Mammary epithelial cell (primary cell): ENCODE measurements at regions not wholly inside any gene's neighbourhood (a gene's known extent, or its start where the extent isn't known, plus 50 kb on each side); places are given as distances from the start of the nearest gene placed in this dataset.

ENCODE experiments used
- EZH2 ChIP-seq: IDR thresholded peaks from 2 replicates; pipeline ENCODE4 v1.6.1; 2012; ENCODE audit warnings: low read length, inconsistent platforms, borderline replicate concordance
- TF ChIP-seq, protein P1 (sequence below), 2 donors: IDR thresholded peaks in 1 of 2; conservative IDR thresholded peaks in 1 of 2; 2 replicates each; pipeline ENCODE4 v1.5.1; 2011 to 2012; ENCODE audit warnings: inconsistent platforms in 2 of 2, low read length in 2 of 2, mild to moderate bottlenecking in 2 of 2, control low read depth in 1 of 2, low read depth in 1 of 2; ENCODE audit not compliant: insufficient read depth in 1 of 2; ENCODE audit errors: extremely low read depth in 1 of 2

DNA sequence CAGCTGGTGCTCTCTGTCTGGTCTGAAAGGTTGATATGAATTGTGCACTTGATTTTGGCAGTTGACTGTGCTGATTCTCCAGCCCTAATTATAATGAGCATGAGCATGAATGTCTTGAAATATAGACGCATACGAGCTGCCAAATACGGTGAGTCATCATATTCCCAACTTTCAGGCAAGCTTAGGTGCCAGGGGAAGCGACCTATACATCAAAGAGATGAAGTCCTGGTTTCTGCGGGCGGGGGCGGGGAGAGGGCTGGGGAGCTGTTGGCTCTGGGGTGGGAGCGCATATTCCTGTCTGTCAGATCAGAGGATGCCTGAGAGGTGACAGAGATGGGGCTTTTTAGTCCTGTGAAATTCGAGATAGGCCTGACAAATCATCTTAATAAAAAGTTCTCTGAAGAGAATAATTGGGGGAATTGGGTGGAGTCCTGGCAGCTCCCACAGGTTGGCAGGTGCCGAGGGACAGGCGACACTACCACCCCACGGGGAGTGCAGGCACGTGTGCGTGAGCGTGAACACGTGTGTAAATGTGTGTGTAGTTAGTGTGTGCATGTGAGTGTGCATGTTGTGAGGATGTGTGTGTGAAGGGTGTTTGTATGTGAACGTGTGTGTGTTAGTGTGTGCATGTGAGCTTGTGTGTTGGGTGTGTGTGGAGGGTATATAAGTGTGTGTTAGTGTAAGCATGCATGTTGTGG lies 865.3 kb downstream of the TBC1D22A start:
- TF ChIP-seq, protein P1, sequence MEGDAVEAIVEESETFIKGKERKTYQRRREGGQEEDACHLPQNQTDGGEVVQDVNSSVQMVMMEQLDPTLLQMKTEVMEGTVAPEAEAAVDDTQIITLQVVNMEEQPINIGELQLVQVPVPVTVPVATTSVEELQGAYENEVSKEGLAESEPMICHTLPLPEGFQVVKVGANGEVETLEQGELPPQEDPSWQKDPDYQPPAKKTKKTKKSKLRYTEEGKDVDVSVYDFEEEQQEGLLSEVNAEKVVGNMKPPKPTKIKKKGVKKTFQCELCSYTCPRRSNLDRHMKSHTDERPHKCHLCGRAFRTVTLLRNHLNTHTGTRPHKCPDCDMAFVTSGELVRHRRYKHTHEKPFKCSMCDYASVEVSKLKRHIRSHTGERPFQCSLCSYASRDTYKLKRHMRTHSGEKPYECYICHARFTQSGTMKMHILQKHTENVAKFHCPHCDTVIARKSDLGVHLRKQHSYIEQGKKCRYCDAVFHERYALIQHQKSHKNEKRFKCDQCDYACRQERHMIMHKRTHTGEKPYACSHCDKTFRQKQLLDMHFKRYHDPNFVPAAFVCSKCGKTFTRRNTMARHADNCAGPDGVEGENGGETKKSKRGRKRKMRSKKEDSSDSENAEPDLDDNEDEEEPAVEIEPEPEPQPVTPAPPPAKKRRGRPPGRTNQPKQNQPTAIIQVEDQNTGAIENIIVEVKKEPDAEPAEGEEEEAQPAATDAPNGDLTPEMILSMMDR (conservative IDR thresholded peaks at IDR 0.05 in 1 of 2, IDR thresholded peaks at IDR 0.05 in 1 of 2; ENCODE audit: extremely low read depth in 1 of 2, insufficient read depth in 1 of 2, low read depth in 1 of 2, low read length in 2 of 2): no peak
- no peak for TF ChIP-seq EZH2
